NT2/D1 (cell line): ENCODE measurements at regions not wholly inside any gene's neighbourhood (a gene's known extent, or its start where the extent isn't known, plus 50 kb on each side); places are given as distances from the start of the nearest gene placed in this dataset.

Source experiments
- SUZ12 ChIP-seq: IDR thresholded peaks from 2 replicates; pipeline ENCODE4 v1.6.1; 2011; ENCODE audit not compliant: insufficient read length, insufficient read depth; ENCODE audit errors: extremely low read depth
- YY1 ChIP-seq: IDR thresholded peaks from 2 replicates; pipeline ENCODE4 v1.6.1; 2011; ENCODE audit not compliant: insufficient read length, insufficient read depth
- ZNF274 ChIP-seq: IDR thresholded peaks from 2 replicates; pipeline ENCODE4 v1.6.1; 2011; ENCODE audit warnings: mild to moderate bottlenecking, low read depth, low read length

- TF ChIP-seq YY1 (no peak), ZNF274 (no peak), SUZ12 (no peak)
Measured at GRCh38 chr9:97128919-97129318, 90.0 kb upstream of the CTSV start.
